ENCODE measurements at regions not wholly inside any gene's neighbourhood (a gene's known extent, or its start where the extent isn't known, plus 50 kb on each side); places are given as distances from the start of the nearest gene placed in this dataset.

GRCh38 chr12:74152370-74152769 lies 385.3 kb upstream of the ATXN7L3B start:
- Histone ChIP-seq H3K79me2 (no peaks in the 10 kb centered on the region), H3K36me3 (replicated peaks; ENCODE audit: insufficient read depth, low read depth) (no peaks in the 10 kb centered on the region), H3K4me1 (ENCODE audit: insufficient read depth) (no peaks in the 10 kb centered on the region), H3K4me3 (no peak overlapping the region), H3K9me3 (ENCODE audit: low read depth) (no peaks in the 10 kb centered on the region), H2AFZ (no peak overlapping the region), H4K20me1 (ENCODE audit: insufficient read depth, poor library complexity, severe bottlenecking) (no peaks in the 10 kb centered on the region), H3K4me2 (no peak overlapping the region), H3K9me2 (replicated peaks; ENCODE audit: insufficient read depth) (no peaks in the 10 kb centered on the region), H3K27me3 (no peaks in the 10 kb centered on the region), H3K27ac (no peak overlapping the region)
- DNase-seq (ENCODE audit: low spot score), result no peak
- TF ChIP-seq CTCF (IDR thresholded peaks at IDR 0.05; ENCODE audit: poor library complexity) (no peak), EZH2phosphoT487 (IDR thresholded peaks at IDR 0.05; ENCODE audit: low read depth, severe bottlenecking, unreplicated experiment) (no peak), EZH2 (IDR thresholded peaks at IDR 0.05; ENCODE audit: borderline replicate concordance) (no peak)
- 44% methylated on average over 2 of the region's 2 CpGs for WGBS (ENCODE audit: low lambda C conversion rate, missing lambda C conversion rate)

- H3K4me2 ChIP-seq, result no peak overlapping the region
- no peak overlapping the region for H3K27ac ChIP-seq
- H3K4me1 ChIP-seq (ENCODE audit: insufficient read depth), result no peaks in the 10 kb centered on the region
- H3K9me3 ChIP-seq (ENCODE audit: low read depth), result no peaks in the 10 kb centered on the region
- H3K79me2 ChIP-seq, result no peaks in the 10 kb centered on the region
- H3K36me3 ChIP-seq (replicated peaks; ENCODE audit: insufficient read depth, low read depth), result no peaks in the 10 kb centered on the region
- 91% methylated on average over 2 of the region's 2 CpGs for WGBS (ENCODE audit: low lambda C conversion rate, missing lambda C conversion rate)
- H4K20me1 ChIP-seq (ENCODE audit: insufficient read depth, poor library complexity, severe bottlenecking), result no peaks in the 10 kb centered on the region
- H3K9me2 ChIP-seq (replicated peaks; ENCODE audit: insufficient read depth), result no peaks in the 10 kb centered on the region
- TF ChIP-seq CTCF (IDR thresholded peaks at IDR 0.05; ENCODE audit: poor library complexity) (no peak), EZH2 (IDR thresholded peaks at IDR 0.05; ENCODE audit: borderline replicate concordance) (no peak), EZH2phosphoT487 (IDR thresholded peaks at IDR 0.05; ENCODE audit: low read depth, severe bottlenecking, unreplicated experiment) (no peak)
- H3K27me3 ChIP-seq, result no peaks in the 10 kb centered on the region
- DNase-seq (ENCODE audit: low spot score), result no peak
- H2AFZ ChIP-seq, result no peak overlapping the region
- no peak overlapping the region for H3K4me3 ChIP-seq
Observed at GRCh38 chr12:74166096-74166495, 371.5 kb upstream of the ATXN7L3B start.

DNA sequence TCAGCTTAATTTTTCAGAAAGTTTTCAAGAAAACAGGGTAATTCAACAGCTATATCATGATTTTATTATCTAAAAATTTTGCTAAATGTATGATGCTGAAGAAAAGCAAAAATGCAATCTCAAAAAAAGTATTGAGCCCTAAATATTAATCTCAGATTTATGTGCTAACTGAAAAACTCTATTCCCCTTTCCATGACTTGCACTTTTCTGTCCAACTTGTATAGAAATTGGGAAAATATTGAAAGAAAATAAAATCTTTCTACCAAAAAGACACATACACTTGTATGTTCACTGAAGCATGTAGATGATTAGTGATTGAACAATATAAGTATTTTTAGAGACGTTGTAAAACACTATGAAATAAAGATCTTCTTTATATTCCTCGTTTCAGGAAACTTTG lies 368.0 kb upstream of the ATXN7L3B start:
- TF ChIP-seq EZH2phosphoT487 (IDR thresholded peaks at IDR 0.05; ENCODE audit: low read depth, severe bottlenecking, unreplicated experiment) (no peak), CTCF (IDR thresholded peaks at IDR 0.05; ENCODE audit: poor library complexity) (no peak), EZH2 (IDR thresholded peaks at IDR 0.05; ENCODE audit: borderline replicate concordance) (no peak)
- Histone ChIP-seq H3K36me3 (replicated peaks; ENCODE audit: insufficient read depth, low read depth) (no peaks in the 10 kb centered on the region), H2AFZ (no peak overlapping the region), H3K4me2 (no peak overlapping the region), H3K27ac (no peak overlapping the region), H3K4me1 (ENCODE audit: insufficient read depth) (no peaks in the 10 kb centered on the region), H3K27me3 (no peaks in the 10 kb centered on the region), H4K20me1 (ENCODE audit: insufficient read depth, poor library complexity, severe bottlenecking) (no peaks in the 10 kb centered on the region), H3K9me2 (replicated peaks; ENCODE audit: insufficient read depth) (no peaks in the 10 kb centered on the region), H3K9me3 (ENCODE audit: low read depth) (no peaks in the 10 kb centered on the region), H3K79me2 (no peaks in the 10 kb centered on the region), H3K4me3 (no peak overlapping the region)
- 81% methylated on average over 2 of the region's 2 CpGs for WGBS (ENCODE audit: low lambda C conversion rate, missing lambda C conversion rate)
- DNase-seq (ENCODE audit: low spot score), result no peak

Measured in hepatocyte (in vitro differentiated cells).